ENCODE measurements at regions not wholly inside any gene's neighbourhood (a gene's known extent, or its start where the extent isn't known, plus 50 kb on each side); places are given as distances from the start of the nearest gene placed in this dataset.

- TF ChIP-seq POLR2A (IDR thresholded peaks at IDR 0.05) (no peak), EP300 (IDR thresholded peaks at IDR 0.05) (no peak), CTCF (IDR thresholded peaks at IDR 0.05) (no peak), POLR2AphosphoS5 (IDR thresholded peaks at IDR 0.05) (no peak)
- intact Hi-C loops (cut with DNase I): loop anchor here (5.0 to 10.0 kb wide), 2 partner anchors 109 to 247 kb away; no protein-coding TSS in a partner anchor
- Histone ChIP-seq H3K27me3 (no peaks in the 10 kb centered on the region), H3K36me3 (no peaks in the 10 kb centered on the region), H3K9me3 (no peaks in the 10 kb centered on the region), H3K4me1 (peaks cover 0 to 24% (median 15%) of the 10 kb centered on the region in 4 donors), H3K27ac (no peak overlapping the region), H3K4me3 (no peak overlapping the region)
- 40 to 73% methylated on average over 6 of the region's 6 CpGs for WGBS, 2 donors
- DNase-seq: no peak
These were observed 62.0 kb upstream of the AKR1E2 start for GRCh38 chr10:4763960-4764428.

GRCh38 chr10:4763513-4763912 lies 62.5 kb upstream of the AKR1E2 start:
- WGBS, 2 donors: 88 to 91% methylated on average over 1 of the region's 1 CpG
- no peak for TF ChIP-seq POLR2A (IDR thresholded peaks at IDR 0.05)
- no peak for TF ChIP-seq EP300 (IDR thresholded peaks at IDR 0.05)
- TF ChIP-seq POLR2AphosphoS5 (IDR thresholded peaks at IDR 0.05): no peak
- no peak for TF ChIP-seq CTCF (IDR thresholded peaks at IDR 0.05)
- H3K27ac ChIP-seq: no peak overlapping the region
- H3K4me1 ChIP-seq: peaks cover 0 to 23% (median 15%) of the 10 kb centered on the region in 4 donors
- no peaks in the 10 kb centered on the region for H3K9me3 ChIP-seq
- H3K36me3 ChIP-seq: no peaks in the 10 kb centered on the region
- H3K4me3 ChIP-seq: no peak overlapping the region
- DNase-seq: no peak
- H3K27me3 ChIP-seq: no peaks in the 10 kb centered on the region
- intact Hi-C loops (cut with DNase I): loop anchor here (5.0 to 10.0 kb wide), 2 partner anchors 109 to 246 kb away; no protein-coding TSS in a partner anchor

- 94 to 96% methylated on average over 1 of the region's 1 CpG for WGBS, 2 donors
- H3K27ac ChIP-seq: no peak overlapping the region
- H3K36me3 ChIP-seq: no peaks in the 10 kb centered on the region
- no peaks in the 10 kb centered on the region for H3K4me1 ChIP-seq
- TF ChIP-seq POLR2A (IDR thresholded peaks at IDR 0.05) (no peak), POLR2AphosphoS5 (IDR thresholded peaks at IDR 0.05) (no peak), CTCF (IDR thresholded peaks at IDR 0.05) (no peak), EP300 (IDR thresholded peaks at IDR 0.05) (no peak)
- H3K27me3 ChIP-seq: no peaks in the 10 kb centered on the region
- no peaks in the 10 kb centered on the region for H3K9me3 ChIP-seq
- intact Hi-C loops (cut with DNase I): no loop called here
- no peak for DNase-seq
- no peak overlapping the region for H3K4me3 ChIP-seq
These were observed 67.8 kb upstream of the AKR1E2 start for GRCh38 chr10:4758256-4758655.

- 72 to 75% methylated on average over 10 of the region's 10 CpGs for WGBS, 2 donors
- Histone ChIP-seq H3K27me3 (no peaks in the 10 kb centered on the region), H3K9me3 (no peaks in the 10 kb centered on the region), H3K27ac (no peak overlapping the region), H3K4me3 (no peak overlapping the region), H3K4me1 (no peaks in the 10 kb centered on the region), H3K36me3 (no peaks in the 10 kb centered on the region)
- intact Hi-C loops (cut with DNase I): no loop called here
- DNase-seq: no peak
- no peak for TF ChIP-seq CTCF (IDR thresholded peaks at IDR 0.05)
- no peak for TF ChIP-seq POLR2AphosphoS5 (IDR thresholded peaks at IDR 0.05)
- no peak for TF ChIP-seq POLR2A (IDR thresholded peaks at IDR 0.05)
- TF ChIP-seq EP300 (IDR thresholded peaks at IDR 0.05): no peak
These were observed 70.6 kb upstream of the AKR1E2 start for GRCh38 chr10:4755286-4755989.

Measured in sigmoid colon (tissue), 6 donors.